HEK293T (cell line): ENCODE measurements at regions not wholly inside any gene's neighbourhood (a gene's known extent, or its start where the extent isn't known, plus 50 kb on each side); places are given as distances from the start of the nearest gene placed in this dataset.
"Not testable (repeated sequence)": the region's sequence is repeated elsewhere in the genome, so short reads cannot be mapped to it uniquely, and the experiment has no call there.

Source experiments
- CTCF ChIA-PET: fragments of 350-600 bp; formaldehyde crosslinking; extraction: SDS; loops from one replicate; lab custom pipeline; 2021; ENCODE audit warnings: antibody characterized with exemption, inconsistent platforms; lab: Yijun Ruan, JAX
- POLR2A ChIA-PET: fragments of 350-600 bp; formaldehyde crosslinking; extraction: SDS; loops from one replicate; lab custom pipeline; 2020; ENCODE audit warnings: antibody characterized with exemption, inconsistent platforms; lab: Yijun Ruan, JAX
- DNase-seq: peaks from one replicate; pipeline ENCODE4 v3.0.0; 2012; ENCODE audit warnings: mixed read lengths; ENCODE audit errors: extremely low spot score
- ARNT ChIP-seq: fragments of 450-650 bp; IDR thresholded peaks from 2 replicates; pipeline ENCODE4 v1.6.1; 2017; ENCODE audit warnings: mild to moderate bottlenecking
- BHLHE40 ChIP-seq: fragments of 450-650 bp; IDR thresholded peaks from 2 replicates; pipeline ENCODE4 v1.6.1; 2016; ENCODE audit warnings: mild to moderate bottlenecking, moderate library complexity, borderline replicate concordance
- CTBP1 ChIP-seq: fragments of 450-650 bp; IDR thresholded peaks from 2 replicates; pipeline ENCODE4 v1.6.1; 2016; ENCODE audit warnings: borderline replicate concordance
- ELF4 ChIP-seq: fragments of 450-650 bp; IDR thresholded peaks from 2 replicates; pipeline ENCODE4 v1.6.1; 2017; ENCODE audit warnings: antibody characterized with exemption
- FOXA1 ChIP-seq: fragments of 450-650 bp; IDR thresholded peaks from 2 replicates; pipeline ENCODE4 v1.6.1; 2016; ENCODE audit warnings: mild to moderate bottlenecking
- FOXK2 ChIP-seq: fragments of 450-650 bp; IDR thresholded peaks from 2 replicates; pipeline ENCODE4 v1.6.1; 2016; ENCODE audit warnings: mild to moderate bottlenecking
- FOXM1 ChIP-seq: fragments of 450-650 bp; IDR thresholded peaks from 2 replicates; pipeline ENCODE4 v1.6.1; 2017; ENCODE audit warnings: mild to moderate bottlenecking, borderline replicate concordance
- HDGF ChIP-seq: fragments of 450-650 bp; IDR thresholded peaks from 2 replicates; pipeline ENCODE4 v1.6.1; 2017; ENCODE audit warnings: antibody characterized with exemption, borderline replicate concordance
- L3MBTL2 ChIP-seq: fragments of 450-650 bp; conservative IDR thresholded peaks from 2 replicates; pipeline ENCODE4 v1.6.1; 2016; ENCODE audit warnings: mild to moderate bottlenecking
- LEF1 ChIP-seq: fragments of 450-650 bp; IDR thresholded peaks from 2 replicates; pipeline ENCODE4 v1.6.1; 2017; ENCODE audit warnings: mild to moderate bottlenecking, borderline replicate concordance
- NFRKB ChIP-seq: fragments of 450-650 bp; IDR thresholded peaks from 2 replicates; pipeline ENCODE4 v1.6.1; 2016; ENCODE audit warnings: mild to moderate bottlenecking, moderate library complexity
- PKNOX1 ChIP-seq: fragments of 450-650 bp; IDR thresholded peaks from 2 replicates; pipeline ENCODE4 v1.6.1; 2016
- SP1 ChIP-seq: fragments of 450-650 bp; IDR thresholded peaks from 2 replicates; pipeline ENCODE4 v1.6.1; 2017
- SUZ12 ChIP-seq: fragments of 450-650 bp; IDR thresholded peaks from 2 replicates; pipeline ENCODE4 v1.6.1; 2016; ENCODE audit warnings: mild to moderate bottlenecking
- TARDBP ChIP-seq: fragments of 450-650 bp; IDR thresholded peaks from 2 replicates; pipeline ENCODE4 v1.6.1; 2016
- ZNF384 ChIP-seq: fragments of 450-650 bp; IDR thresholded peaks from 2 replicates; pipeline ENCODE4 v1.6.1; 2016

- TF ChIP-seq HDGF (no peak), FOXA1 (no peak), TARDBP (no peak), PKNOX1 (no peak), LEF1 (no peak), L3MBTL2 (no peak), SUZ12 (no peak), SP1 (no peak), BHLHE40 (no peak), FOXM1 (no peak), CTBP1 (no peak), FOXK2 (no peak), ELF4 (no peak), ZNF384 (no peak), NFRKB (no peak), ARNT (no peak)
- CTCF ChIA-PET = no interaction called here
- DNase-seq = no peak
- POLR2A ChIA-PET = no interaction called here
These were observed 242.3 kb upstream of the C16orf82 start for GRCh38 chr16:26824469-26824868.

- TF ChIP-seq HDGF (no peak), FOXK2 (no peak), SP1 (no peak), ELF4 (no peak), FOXM1 (no peak), PKNOX1 (no peak), ZNF384 (no peak), ARNT (no peak), SUZ12 (no peak), NFRKB (no peak), CTBP1 (no peak), BHLHE40 (no peak), FOXA1 (no peak), TARDBP (no peak), LEF1 (no peak), L3MBTL2 (no peak)
- ChIA-PET POLR2A (no interaction called here), CTCF (no interaction called here)
- DNase-seq = no peak
These were observed 240.2 kb upstream of the C16orf82 start for GRCh38 chr16:26826500-26826899.

- ChIA-PET CTCF (no interaction called here), POLR2A (no interaction called here)
- TF ChIP-seq ZNF384 = no peak
- no peak for TF ChIP-seq FOXK2
- no peak for TF ChIP-seq FOXA1
- no peak for TF ChIP-seq LEF1
- no peak for TF ChIP-seq BHLHE40
- no peak for TF ChIP-seq SUZ12
- no peak for TF ChIP-seq HDGF
- TF ChIP-seq ELF4 = no peak
- TF ChIP-seq L3MBTL2 = no peak
- TF ChIP-seq SP1 = no peak
- no peak for TF ChIP-seq CTBP1
- no peak for TF ChIP-seq TARDBP
- TF ChIP-seq PKNOX1 = no peak
- no peak for TF ChIP-seq FOXM1
- TF ChIP-seq ARNT = no peak
- no peak for TF ChIP-seq NFRKB
- DNase-seq = no peak
These were observed 239.3 kb upstream of the C16orf82 start for GRCh38 chr16:26827386-26827785.

GRCh38 chr16:26830428-26831127 is 236.1 kb upstream of the C16orf82 start:
- CTCF ChIA-PET = no interaction called here
- TF ChIP-seq FOXK2 = no peak
- no peak for TF ChIP-seq HDGF
- TF ChIP-seq ELF4 = no peak
- no peak for TF ChIP-seq SUZ12
- TF ChIP-seq FOXA1 = no peak
- TF ChIP-seq ARNT = no peak
- TF ChIP-seq SP1 = no peak
- no peak for TF ChIP-seq NFRKB
- no peak for TF ChIP-seq BHLHE40
- no peak for TF ChIP-seq TARDBP
- no peak for TF ChIP-seq LEF1
- no peak for DNase-seq
- POLR2A ChIA-PET = no interaction called here

GRCh38 chr16:26836114-26836513 is 230.6 kb upstream of the C16orf82 start:
- DNase-seq, POLR2A ChIA-PET, CTCF ChIA-PET: not testable (repeated sequence)

GRCh38 chr16:26838931-26839330 is 227.8 kb upstream of the C16orf82 start:
- POLR2A ChIA-PET = no interaction called here
- CTCF ChIA-PET = no interaction called here
- no peak for DNase-seq
- no peak for TF ChIP-seq NFRKB
- no peak for TF ChIP-seq FOXK2
- no peak for TF ChIP-seq CTBP1
- no peak for TF ChIP-seq FOXM1
- TF ChIP-seq HDGF = no peak
- no peak for TF ChIP-seq BHLHE40
- TF ChIP-seq SUZ12 = no peak
- no peak for TF ChIP-seq ZNF384
